ENCODE measurements at regions not wholly inside any gene's neighbourhood (a gene's known extent, or its start where the extent isn't known, plus 50 kb on each side); places are given as distances from the start of the nearest gene placed in this dataset.

DNA sequence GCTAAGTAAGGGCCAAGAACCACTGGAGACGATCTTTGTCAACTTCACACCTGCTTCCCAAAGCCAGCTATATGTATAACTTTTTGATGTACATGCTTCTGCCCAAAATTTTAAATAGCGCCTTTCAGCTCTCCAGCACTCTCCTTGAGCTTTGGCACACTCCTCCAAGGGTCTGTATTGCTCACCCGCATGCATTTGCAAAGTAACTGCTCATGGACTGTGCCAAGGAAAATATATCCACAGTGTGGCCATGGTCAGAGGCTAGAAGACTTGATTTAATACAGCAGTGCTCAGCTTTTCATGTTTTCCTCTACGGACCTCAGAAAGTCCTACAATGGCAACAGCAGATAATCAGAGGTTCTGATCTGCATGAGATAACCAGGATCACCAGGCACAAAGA, 550.1 kb downstream of the SOX6 start:
- no peak for TF ChIP-seq POLR2A (IDR thresholded peaks at IDR 0.05)
- TF ChIP-seq, protein P1, sequence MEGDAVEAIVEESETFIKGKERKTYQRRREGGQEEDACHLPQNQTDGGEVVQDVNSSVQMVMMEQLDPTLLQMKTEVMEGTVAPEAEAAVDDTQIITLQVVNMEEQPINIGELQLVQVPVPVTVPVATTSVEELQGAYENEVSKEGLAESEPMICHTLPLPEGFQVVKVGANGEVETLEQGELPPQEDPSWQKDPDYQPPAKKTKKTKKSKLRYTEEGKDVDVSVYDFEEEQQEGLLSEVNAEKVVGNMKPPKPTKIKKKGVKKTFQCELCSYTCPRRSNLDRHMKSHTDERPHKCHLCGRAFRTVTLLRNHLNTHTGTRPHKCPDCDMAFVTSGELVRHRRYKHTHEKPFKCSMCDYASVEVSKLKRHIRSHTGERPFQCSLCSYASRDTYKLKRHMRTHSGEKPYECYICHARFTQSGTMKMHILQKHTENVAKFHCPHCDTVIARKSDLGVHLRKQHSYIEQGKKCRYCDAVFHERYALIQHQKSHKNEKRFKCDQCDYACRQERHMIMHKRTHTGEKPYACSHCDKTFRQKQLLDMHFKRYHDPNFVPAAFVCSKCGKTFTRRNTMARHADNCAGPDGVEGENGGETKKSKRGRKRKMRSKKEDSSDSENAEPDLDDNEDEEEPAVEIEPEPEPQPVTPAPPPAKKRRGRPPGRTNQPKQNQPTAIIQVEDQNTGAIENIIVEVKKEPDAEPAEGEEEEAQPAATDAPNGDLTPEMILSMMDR (IDR thresholded peaks at IDR 0.05): no peak
